ENCODE measurements at regions not wholly inside any gene's neighbourhood (a gene's known extent, or its start where the extent isn't known, plus 50 kb on each side); places are given as distances from the start of the nearest gene placed in this dataset.

DNA sequence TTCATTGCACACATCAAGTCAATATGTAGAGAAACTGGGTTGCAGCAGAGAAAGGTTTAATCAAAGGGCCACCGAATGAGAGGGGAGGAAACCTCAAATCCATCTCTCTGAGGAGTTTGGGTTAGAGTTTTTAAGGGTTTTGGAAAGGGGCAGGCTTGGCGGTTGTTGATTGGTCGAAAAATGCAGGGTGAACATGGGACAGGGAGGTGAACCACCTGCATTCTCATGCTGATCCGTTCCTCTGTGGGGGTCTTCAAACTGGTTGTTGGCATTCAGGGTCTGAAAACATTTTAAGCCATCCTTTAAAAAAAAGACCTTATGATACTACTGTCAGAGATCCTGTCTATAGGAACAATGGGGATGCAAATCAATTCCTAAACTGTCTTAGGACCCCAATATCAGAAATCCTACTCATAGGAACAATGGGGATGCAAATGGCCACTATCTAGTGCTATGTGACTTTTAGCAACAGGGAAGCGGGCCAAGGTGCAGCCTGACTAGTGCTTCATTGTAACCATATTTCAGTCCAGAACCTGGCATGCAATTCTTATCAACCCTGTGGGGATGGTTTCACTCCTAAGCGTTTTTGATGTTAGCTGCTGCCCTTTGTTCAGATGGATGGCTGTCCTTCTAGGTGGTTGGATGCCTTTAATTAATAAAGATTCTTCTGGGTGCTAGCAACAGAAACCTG, 120.1 kb upstream of the MGAT5 start (continued):
- TF ChIP-seq, protein P1, sequence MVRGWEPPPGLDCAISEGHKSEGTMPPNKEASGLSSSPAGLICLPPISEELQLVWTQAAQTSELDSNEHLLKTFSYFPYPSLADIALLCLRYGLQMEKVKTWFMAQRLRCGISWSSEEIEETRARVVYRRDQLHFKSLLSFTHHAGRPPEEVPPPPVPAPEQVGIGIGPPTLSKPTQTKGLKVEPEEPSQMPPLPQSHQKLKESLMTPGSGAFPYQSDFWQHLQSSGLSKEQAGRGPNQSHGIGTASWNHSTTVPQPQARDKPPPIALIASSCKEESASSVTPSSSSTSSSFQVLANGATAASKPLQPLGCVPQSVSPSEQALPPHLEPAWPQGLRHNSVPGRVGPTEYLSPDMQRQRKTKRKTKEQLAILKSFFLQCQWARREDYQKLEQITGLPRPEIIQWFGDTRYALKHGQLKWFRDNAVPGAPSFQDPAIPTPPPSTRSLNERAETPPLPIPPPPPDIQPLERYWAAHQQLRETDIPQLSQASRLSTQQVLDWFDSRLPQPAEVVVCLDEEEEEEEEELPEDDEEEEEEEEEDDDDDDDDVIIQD (CRISPR knock-in tag; IDR thresholded peaks at IDR 0.05) = no peak
- TF ChIP-seq MEF2D (tag; conservative IDR thresholded peaks at IDR 0.05; ENCODE audit: low read depth) (no peak), SMARCC2 (IDR thresholded peaks at IDR 0.05; ENCODE audit: low read depth) (no peak), POLR2AphosphoS5 (IDR thresholded peaks at IDR 0.05; ENCODE audit: control insufficient read depth, insufficient read depth, low read depth, low read length) (no peak), NFE2L1 (tag; IDR thresholded peaks at IDR 0.05; ENCODE audit: borderline replicate concordance, low read depth) (no peak), ZSCAN29 (IDR thresholded peaks at IDR 0.05) (no peak), JUNB (CRISPR knock-in tag; conservative IDR thresholded peaks at IDR 0.05) (no peak)
- TF ChIP-seq, protein P2, sequence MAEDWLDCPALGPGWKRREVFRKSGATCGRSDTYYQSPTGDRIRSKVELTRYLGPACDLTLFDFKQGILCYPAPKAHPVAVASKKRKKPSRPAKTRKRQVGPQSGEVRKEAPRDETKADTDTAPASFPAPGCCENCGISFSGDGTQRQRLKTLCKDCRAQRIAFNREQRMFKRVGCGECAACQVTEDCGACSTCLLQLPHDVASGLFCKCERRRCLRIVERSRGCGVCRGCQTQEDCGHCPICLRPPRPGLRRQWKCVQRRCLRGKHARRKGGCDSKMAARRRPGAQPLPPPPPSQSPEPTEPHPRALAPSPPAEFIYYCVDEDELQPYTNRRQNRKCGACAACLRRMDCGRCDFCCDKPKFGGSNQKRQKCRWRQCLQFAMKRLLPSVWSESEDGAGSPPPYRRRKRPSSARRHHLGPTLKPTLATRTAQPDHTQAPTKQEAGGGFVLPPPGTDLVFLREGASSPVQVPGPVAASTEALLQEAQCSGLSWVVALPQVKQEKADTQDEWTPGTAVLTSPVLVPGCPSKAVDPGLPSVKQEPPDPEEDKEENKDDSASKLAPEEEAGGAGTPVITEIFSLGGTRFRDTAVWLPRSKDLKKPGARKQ (CRISPR knock-in tag; IDR thresholded peaks at IDR 0.05) = no peak
- TF ChIP-seq, protein P3, sequence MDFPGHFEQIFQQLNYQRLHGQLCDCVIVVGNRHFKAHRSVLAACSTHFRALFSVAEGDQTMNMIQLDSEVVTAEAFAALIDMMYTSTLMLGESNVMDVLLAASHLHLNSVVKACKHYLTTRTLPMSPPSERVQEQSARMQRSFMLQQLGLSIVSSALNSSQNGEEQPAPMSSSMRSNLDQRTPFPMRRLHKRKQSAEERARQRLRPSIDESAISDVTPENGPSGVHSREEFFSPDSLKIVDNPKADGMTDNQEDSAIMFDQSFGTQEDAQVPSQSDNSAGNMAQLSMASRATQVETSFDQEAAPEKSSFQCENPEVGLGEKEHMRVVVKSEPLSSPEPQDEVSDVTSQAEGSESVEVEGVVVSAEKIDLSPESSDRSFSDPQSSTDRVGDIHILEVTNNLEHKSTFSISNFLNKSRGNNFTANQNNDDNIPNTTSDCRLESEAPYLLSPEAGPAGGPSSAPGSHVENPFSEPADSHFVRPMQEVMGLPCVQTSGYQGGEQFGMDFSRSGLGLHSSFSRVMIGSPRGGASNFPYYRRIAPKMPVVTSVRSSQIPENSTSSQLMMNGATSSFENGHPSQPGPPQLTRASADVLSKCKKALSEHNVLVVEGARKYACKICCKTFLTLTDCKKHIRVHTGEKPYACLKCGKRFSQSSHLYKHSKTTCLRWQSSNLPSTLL (IDR thresholded peaks at IDR 0.05) = no peak
